ENCODE measurements at regions not wholly inside any gene's neighbourhood (a gene's known extent, or its start where the extent isn't known, plus 50 kb on each side); places are given as distances from the start of the nearest gene placed in this dataset.
"Not testable (repeated sequence)": the region's sequence is repeated elsewhere in the genome, so short reads cannot be mapped to it uniquely, and the experiment has no call there.

GRCh38 chrX:65971151-65971550, 68.7 kb downstream of the VSIG4 start:
- intact Hi-C loops (cut with DNase I) = no loop called here
- DNase-seq = no peak

DNA sequence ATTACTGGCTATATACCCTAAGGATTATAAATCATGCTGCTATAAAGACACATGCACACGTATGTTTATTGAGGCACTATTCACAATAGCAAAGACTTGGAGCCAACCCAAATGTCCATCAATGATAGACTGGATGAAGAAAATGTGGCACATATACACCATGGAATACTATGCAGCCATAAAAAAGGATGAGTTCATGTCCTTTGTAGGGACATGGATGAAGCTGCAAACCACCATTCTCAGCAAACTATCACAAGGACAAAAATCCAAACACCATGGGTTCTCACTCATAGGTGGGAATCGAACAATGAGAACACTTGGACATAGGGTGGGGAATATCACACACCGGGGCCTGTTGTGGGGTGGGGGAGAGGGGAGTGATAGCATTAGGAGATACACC, 72.7 kb downstream of the VSIG4 start:
- intact Hi-C loops (cut with DNase I); DNase-seq: not testable (repeated sequence)

GRCh38 chrX:65961714-65962113, 78.2 kb downstream of the VSIG4 start:
- intact Hi-C loops (cut with DNase I) = no loop called here
- DNase-seq = no peak

GRCh38 chrX:65948103-65948502, 91.8 kb downstream of the VSIG4 start:
- intact Hi-C loops (cut with DNase I) = no loop called here
- no peak for DNase-seq

- no peak for DNase-seq
- intact Hi-C loops (cut with DNase I) = no loop called here
Measured at GRCh38 chrX:65941775-65942174, 98.1 kb downstream of the VSIG4 start.

DNA sequence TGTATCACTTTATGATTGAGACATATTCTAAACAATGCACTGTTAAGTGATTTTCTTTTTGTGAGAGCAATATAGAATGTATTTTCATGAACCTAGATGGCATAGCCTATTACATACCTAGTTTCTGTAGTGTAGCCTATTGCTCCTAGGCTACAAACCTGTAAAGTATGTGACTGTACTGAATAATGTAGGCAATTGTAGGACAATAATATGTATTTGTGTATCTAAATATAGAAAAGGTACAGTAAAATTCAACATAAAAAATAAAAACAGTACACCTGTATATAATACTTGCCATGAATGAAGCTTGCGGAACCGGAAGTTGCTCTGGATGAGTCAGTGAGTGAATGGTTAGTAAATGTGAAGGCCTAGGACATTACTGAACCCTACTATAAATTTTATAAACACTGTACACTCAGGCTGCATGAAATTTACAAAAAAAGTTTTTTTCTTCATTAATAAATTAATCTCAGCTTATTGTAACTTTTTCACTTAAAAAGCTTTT, 106.7 kb downstream of the VSIG4 start:
- intact Hi-C loops (cut with DNase I) = no loop called here
- DNase-seq = no peak

DNA sequence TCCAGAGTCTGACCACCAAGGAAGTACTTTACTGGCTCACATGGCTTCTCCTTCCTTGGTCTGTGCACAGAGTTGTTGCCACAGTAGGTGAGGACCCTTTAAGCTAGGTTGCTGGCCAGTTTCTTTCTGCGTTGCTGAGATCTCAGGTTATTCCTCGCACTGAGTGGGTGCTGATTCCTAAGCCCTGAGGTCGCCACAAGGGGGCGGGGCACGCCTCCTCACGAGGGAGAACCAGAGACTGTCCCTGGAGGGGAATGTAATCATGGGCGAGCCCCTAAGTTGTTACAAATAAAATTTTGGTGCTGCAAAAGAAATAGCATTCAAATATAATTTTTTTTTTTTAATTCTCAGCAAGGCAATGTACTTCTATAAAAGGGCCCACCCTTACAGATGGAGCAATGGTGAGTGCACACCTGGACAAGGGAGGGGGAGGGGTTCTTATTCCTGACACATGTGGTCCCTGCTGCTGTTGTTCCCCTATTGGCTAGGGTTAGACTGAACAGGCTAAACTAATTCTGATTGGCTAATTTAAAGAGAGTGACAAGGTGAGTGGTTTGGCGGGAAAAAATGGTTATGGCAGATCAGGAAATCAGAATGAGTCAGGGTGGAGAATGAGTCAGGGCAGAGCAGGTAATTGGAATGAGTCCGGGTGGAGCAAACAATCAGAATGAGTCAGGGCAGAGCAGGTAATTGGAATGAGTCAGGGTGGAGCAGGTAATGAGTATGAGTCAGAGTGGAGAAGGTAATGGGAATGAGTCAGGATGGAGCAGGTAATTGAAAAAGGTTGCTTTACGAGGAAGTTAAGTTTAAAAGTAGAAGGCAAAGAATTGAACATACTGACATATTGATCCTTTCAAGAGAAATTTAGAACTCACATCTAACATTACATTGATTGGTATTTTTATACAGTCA, 107.5 kb downstream of the VSIG4 start:
- intact Hi-C loops (cut with DNase I) = no loop called here
- DNase-seq = peak in 25 of 42 donors; percentile 2 to 64 (median 27)

DNA sequence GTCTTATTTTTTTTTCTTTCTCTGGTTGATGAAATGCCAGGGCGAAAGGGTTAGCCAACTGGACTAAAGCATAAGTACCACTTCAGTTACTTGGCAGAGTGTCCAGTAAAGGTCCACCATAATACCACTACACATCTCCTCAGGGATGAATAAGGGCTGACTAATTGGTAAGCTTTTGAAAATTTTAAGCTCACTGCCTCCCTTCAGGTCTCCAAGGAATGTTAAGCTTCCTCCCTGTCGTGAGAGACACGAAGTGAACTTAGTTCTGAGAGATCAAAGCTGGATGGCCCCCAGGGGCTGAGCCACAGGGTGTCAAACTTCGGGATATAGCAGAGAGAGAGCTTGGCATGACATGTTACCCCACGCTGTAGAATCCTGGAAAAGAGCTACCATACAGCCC, 111.4 kb downstream of the VSIG4 start:
- intact Hi-C loops (cut with DNase I) = no loop called here
- DNase-seq = no peak

- intact Hi-C loops (cut with DNase I); DNase-seq: not testable (repeated sequence)
Measured at GRCh38 chrX:65927386-65927785, 112.5 kb downstream of the VSIG4 start.

GRCh38 chrX:65926095-65927019, 113.5 kb downstream of the VSIG4 start:
- intact Hi-C loops (cut with DNase I) = no loop called here
- no peak for DNase-seq

GRCh38 chrX:65925592-65925991, 114.3 kb downstream of the VSIG4 start:
- DNase-seq = no peak
- intact Hi-C loops (cut with DNase I) = no loop called here

DNA sequence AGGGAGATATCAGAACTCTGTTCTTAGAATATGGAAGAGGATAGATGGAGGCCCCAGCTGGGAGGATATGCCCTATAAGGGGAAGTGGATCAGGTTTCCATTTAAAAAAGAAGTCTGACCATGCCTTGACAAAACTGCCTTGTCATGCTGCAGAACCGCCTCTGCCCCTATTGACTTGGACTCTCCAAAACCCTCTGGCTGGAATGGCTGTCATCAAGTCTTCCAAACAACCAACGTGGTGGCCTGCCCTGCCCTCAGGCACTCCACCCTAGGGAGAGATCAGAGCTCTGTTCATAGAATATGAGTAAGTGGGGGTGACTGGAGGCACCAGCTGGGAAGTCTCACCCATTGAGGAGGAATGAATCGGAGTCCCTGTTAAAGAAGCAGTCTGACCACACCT, 114.9 kb downstream of the VSIG4 start:
- DNase-seq = no peak
- intact Hi-C loops (cut with DNase I) = no loop called here

DNA sequence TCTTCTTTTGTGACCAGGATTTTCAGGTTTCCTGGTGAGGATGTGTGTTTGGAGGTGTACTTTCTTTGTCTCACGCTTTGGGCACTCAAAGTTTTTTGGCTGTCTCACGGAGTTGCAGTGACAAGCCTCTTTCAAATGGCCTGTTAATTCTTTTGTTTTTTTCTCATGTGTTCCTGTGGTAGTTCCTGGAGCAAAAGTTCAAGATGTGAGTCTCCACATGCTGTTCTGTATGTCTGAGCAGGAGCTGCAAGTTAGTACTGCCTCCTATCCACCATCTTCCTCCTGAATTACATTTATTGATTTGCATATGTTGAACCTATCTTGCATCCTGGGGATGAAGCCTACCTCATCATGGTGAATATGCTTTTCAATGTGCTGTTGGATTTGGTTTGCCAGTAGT, 118.5 kb downstream of the VSIG4 start:
- DNase-seq = no peak
- intact Hi-C loops (cut with DNase I) = no loop called here

- intact Hi-C loops (cut with DNase I) = no loop called here
- no peak for DNase-seq
Measured at GRCh38 chrX:65920620-65921019, 119.3 kb downstream of the VSIG4 start.

DNA sequence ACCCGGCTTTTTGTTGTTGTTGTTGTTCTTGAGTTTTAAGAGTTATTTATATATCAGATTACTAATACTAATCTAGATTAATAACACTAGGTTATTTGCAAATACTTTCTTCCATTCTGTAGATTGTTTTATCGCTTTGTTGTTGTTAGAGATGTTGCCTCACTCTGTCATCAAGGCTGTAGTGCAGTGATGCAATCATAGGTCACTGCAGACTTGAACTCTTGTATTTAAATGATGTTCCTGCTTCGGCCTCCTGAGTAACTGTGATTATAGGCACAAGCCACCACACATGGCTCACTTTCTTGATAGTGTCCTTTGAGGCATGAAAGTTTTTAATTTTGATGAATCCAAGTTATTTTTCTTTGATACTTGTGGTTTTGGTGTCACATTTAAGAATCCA, 129.0 kb downstream of the VSIG4 start:
- intact Hi-C loops (cut with DNase I) = no loop called here
- DNase-seq = no peak

DNA sequence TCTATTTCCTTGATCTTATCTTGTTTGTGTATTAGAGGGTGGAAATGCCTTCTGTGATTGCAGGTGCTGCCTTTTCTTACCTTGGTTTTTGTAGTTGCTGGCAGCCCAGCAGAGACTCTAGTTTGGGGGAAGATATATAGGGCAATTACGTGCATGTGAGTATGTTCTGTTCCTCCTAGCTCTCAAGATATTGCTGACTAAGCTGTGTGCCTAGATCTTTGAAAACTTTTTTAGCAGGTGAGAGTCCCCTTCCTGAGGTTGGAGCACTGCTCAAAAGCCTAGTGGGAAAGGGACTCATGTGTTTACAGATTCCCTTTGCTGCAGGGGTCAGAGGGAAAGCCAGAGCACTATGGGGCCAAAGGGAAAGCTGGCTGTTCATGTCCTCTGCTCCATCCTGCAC, 136.1 kb downstream of the VSIG4 start:
- DNase-seq = no peak
- intact Hi-C loops (cut with DNase I) = no loop called here

DNA sequence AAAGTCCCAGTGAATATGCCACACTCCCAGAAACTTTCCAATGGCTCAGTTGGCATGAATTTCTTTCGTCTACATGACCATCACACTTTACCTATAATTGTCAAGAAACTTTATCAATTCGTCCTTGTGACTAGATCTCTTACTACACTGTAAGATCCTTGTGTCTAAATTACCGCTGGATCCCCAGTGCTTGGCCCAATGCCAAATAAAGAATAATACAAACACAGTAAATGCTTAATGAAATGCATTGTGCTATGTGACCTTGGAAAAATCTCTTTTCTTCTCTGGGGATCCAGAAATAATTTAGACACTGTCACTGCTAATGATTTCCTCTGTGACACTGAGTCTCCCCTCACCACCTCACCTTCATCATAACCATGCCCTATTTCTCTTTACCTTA, 137.9 kb downstream of the VSIG4 start:
- intact Hi-C loops (cut with DNase I) = no loop called here
- DNase-seq = no peak

DNA sequence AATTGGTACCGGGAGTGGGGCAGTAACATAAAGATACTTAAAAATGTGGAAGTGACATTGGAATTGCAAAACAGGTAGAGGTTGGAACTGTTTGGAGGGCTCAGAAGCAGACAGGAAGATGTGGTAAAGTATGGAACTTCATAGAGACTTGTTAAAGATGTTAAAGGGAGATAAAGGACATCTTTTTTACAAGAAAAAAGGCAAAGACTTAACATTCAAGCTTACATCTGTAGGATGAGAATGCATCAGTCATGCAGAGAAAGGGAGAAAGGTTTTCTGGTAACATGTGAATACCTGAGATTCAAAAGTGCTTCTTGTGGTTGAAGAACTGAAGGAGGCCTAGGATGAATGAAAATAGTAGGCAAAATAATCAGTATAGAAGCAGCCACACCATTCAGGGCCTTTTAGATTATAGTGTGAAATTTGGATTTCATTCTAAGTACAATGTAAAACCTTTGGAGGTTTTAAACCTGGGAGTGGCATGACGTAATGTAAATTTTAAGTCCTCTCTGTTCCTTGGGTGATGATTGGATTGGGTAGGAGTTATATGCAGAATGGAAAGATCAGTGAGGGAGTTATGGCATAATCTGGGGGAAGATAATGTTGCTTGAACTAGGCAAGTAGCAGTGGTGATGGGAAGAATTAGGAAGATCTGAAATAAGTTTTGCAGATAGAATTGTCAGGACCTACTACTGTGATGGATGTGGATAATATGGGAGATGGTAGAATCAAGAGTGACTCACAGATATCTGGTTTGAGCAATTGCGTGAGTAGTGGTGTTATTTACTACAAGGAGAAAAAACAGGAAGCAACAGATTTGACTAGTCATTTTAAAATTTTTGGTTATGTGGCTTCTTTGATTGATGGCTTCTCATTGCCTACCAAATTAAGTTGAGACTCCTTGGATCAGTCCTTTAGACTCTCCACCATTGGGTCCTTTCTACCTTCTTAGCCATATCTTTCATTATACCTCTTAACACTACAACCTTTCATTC, 138.7 kb downstream of the VSIG4 start:
- DNase-seq = no peak
- intact Hi-C loops (cut with DNase I) = no loop called here

DNA sequence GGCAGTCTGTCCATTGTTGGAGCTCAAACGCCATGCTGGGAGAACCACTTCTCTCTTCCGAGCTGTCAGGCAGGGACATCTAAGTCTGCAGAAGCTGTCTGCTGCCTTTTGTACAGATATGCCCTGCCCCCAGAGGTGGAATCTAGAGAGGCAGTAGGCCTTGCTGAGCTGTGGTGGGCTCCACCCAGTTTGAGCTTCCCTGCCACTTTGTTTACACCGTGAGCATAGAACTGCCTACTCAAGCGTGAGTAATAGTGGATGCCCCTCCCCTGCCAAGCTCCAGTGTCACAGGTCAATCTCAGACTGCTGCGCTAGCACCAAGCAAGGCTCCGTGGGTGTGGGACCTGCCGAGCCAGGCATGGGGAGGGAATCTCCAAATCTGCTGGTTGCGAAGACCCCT, 145.7 kb downstream of the VSIG4 start:
- DNase-seq = peak in 1 of 42 donors; percentile 1
- intact Hi-C loops (cut with DNase I) = no loop called here
